Anterior cingulate cortex (tissue), 58 donors: ENCODE measurements at regions not wholly inside any gene's neighbourhood (a gene's known extent, or its start where the extent isn't known, plus 50 kb on each side); places are given as distances from the start of the nearest gene placed in this dataset.

Experiments
- DNase-seq, 58 donors: peaks; one replicate each; lab custom pipeline; 2025; lab: John Stamatoyannopoulos, UW

DNA sequence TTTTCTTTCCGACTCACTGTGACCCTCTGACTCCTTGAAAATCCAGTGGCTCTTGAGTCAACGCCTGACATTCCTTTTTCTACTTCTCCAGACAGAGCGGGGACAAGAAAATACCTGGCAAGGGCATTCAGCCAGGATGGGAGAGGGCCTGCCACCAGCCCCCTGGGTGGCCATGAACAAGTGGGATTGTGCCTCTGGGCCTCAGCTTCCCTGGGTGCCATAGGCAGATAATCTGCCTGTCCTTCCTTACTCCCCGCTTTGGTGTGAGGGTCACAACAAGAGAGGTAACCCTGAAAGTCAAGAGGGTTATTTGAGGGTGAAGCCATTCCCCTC, 613.9 kb upstream of the CADM1 start:
- DNase-seq, result no peak

DNA sequence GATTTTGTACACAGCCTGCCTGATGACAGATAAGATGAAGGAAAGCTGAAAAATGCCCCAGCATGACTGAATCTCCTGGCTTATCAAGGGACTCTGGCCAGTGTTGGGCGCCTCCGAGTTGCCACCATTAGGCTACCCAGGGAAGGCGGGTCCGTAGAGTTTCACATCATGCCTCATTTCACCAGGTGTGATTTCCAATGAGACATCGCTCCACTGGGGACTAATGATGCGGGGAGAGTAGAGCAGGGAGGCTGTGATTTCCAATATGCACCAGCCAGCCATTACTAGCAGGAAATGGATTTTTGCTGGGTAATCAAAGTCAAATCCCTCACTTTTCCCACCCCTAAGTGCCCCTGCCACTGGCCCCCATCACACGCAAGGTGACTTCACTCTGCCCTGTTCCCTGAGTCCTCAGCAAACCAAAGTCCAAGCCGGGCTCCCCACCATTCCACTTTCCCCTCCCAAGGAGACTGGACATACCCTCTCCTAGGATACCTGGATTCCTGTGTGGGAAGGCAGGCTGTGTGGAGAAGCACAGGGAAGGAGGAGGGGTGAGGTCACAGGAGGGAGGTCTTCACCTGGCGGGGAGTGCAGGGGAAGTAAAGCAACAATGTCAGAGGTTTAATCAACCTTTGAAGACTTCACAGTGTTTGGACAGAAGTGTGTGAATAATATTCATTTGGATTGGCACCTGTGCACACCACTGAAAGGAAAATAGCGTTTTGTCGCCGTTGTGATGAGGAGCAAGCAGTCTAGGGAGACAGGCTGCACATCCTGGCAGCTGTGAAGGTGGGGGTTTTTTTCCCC, 613.3 kb upstream of the CADM1 start:
- no peak for DNase-seq

DNA sequence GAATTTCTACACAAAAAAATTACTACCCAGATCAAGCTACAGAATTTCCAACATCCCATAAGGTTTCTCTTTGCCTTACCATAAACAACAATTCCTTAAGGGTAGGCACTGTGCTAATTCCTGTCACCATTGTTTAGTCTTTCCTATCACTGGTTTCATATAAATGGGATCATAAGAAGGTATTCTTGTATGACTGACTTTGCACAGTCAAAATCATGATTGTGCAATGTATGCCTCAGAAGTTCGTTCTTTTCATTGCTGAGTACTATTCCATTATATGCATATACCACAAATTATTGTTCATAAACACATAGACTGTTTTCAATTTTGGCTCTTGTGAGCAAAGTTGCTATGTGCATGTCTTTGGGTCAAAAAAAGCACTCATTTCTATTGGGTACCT, 611.6 kb upstream of the CADM1 start:
- no peak for DNase-seq

DNA sequence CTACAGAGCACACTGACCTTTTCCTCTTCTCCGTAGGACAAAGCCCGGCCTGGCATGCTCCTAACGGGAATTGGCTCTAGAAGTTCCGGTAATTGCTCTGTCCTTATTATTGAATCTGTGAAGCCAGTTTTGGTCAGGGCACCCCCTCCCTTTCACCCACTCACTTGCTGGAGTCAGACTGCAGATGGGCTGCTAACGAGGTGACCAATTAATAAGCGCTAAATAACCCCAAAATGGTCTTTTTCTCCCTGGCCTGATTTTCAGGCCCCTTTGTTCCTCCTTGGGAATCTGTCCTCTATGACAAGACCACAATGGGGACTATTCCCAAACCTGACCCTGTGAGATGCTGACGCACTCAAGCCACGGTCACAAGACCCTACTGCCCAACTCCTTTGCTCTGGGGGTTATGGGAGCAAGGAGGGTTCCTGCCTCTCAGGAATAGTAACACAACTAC, 610.0 kb upstream of the CADM1 start:
- DNase-seq, result peak in 48 of 58 donors; percentile 11 to 96 (median 64)

DNA sequence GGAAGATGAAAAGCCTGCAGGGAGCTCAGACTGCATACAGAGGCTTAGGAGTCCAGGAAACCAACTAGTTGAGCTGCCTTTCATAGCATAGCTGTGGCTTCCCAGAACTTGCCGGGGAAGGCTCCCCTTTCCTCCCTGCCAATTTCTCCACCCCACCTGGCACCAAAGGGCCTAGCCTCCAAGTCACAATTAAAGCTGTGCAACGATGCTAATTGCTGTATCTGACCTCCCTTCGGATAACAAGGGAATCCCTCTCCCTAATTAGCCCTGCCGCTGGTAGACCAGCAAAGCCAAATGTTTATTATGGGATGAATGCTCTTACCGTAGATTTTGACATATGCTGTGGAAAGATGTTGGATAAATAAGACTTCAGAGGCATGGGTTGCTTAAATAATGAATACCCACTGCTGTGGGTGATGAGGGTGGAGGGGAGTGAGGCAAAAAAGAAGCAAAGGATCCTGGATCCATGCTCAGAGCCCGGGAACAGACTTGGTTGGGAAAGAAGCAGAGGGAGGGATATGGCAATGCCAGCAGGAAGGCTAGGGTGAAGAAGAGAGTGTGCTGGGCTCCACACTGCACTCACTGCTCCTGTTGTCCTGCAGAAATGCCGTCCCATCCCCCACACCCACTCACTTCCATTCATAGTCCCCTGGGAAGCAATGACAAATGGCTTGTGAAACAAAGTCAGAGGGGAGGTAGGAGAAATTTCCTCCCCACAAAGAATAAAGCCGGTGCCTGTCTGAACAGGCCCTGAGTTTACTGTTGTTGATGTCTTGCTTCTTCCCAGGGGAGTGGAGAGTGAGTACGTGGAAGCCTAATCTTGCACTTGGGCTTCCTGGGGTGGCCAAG, 608.1 kb upstream of the CADM1 start:
- peak in 45 of 58 donors; percentile 5 to 85 (median 37) for DNase-seq

DNA sequence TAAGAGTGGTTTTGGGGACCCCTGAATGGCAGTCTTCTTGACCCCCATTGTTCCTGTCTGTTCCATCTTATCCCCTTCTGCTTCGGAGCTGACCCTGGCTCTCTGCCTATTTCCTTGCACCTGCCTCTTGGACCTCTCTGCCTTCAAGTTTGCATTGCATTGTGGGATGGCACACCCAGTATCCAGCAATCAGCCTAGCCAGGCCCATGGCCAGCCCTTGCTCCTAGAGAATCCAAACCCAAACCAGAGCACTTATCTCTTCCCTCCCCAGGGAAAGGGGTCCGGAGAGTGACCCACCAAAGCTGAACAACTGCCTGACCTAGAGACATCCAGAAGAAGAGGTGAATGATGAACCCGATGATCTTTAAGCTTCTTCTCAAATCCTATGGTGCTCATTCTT, 607.3 kb upstream of the CADM1 start:
- DNase-seq, result no peak

DNA sequence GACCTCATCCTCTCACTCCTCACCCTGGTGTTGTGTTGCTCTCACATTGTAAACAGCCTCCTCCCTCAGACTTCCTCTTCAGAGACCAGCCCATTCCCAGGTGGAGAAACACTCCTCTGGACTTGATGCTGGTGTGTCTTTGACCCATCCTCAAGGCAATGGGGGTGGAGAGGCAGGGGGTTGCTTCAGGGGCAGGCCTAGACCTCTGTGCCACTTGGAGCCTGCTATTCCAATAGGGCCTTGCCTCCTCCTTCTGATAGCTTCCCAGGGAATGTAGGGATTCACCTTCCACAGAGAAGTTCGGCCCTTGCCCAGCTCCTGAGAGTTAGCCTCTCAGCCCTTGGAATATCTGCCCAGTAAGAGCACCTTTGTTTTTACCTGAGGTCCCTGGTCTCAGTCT, 606.6 kb upstream of the CADM1 start:
- DNase-seq, result no peak

DNA sequence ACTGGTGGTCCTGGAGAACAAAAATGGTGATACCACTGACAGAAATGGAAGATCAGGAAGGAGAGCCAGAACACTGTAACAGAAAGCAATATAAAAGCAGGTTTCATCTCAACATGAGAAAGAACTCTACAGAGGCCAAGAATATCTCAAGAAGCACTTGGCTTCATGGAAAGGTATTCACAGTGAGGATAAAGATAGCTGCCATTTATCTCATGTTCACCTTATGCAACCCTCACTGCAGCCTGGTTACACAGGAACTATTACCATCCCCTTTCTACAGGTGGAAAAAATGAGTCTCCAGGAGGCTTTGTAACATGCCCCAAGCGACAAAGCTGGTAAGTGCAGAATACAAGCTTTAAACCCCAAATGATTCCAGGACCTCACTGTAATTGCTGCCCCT, 606.1 kb upstream of the CADM1 start:
- DNase-seq, result no peak

DNA sequence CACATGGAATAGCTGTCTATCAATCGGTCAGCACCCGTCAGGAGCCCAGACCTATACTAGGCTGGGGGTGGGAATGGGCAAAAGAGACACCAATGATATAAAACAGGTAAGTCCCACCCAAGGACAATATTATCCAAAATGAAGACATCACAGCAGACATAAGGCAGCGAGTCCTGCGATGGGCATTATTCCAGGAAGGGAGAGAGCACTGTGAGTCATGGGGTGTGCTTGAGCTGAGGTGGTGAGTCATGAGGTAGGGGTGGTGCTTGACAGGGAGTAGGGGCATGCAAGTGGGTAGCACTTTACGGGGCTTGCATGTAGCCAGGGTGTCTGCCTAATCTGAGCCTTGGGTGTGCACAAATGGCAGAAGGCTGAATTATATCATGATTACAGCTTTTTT, 605.0 kb upstream of the CADM1 start:
- DNase-seq, result peak in 1 of 58 donors; percentile 31

DNA sequence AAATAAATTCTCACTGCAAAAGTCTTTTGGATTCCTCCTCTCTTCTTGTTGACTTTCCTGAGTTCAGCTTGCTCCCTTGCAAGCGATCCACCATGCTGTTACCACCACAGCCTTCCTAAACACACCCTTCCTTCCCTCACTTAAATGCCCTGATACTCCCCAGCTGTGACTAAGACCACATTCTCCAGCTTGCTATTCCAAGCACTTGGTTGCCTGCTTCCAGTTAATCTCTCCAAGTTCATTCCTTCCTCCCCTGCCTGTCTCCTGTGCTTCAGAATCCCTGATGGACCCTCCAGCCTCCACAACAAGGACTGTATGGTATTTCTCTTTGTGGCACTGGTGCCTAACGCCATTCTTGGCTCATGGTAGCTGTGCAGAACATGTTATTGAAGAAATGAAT, 603.9 kb upstream of the CADM1 start:
- no peak for DNase-seq

DNA sequence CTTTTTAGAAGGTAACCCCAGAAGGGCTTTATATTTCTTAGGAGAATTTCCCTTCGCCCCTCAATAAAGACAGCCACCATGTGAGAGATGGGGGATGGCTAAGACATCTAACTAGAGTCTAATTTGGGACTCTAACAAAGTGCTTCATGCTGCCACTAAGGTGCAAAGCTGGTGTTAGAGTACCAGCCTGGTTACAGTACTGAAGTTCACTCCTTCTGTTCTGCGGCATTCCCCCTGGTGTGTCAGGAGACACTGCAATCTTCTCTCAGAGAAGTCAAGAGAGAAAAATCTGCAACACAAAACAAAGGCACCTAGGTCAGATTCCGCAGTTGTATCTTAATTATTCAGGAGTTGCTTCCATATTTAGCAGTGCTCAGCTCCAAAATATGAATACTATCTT, 603.0 kb upstream of the CADM1 start:
- no peak for DNase-seq

DNA sequence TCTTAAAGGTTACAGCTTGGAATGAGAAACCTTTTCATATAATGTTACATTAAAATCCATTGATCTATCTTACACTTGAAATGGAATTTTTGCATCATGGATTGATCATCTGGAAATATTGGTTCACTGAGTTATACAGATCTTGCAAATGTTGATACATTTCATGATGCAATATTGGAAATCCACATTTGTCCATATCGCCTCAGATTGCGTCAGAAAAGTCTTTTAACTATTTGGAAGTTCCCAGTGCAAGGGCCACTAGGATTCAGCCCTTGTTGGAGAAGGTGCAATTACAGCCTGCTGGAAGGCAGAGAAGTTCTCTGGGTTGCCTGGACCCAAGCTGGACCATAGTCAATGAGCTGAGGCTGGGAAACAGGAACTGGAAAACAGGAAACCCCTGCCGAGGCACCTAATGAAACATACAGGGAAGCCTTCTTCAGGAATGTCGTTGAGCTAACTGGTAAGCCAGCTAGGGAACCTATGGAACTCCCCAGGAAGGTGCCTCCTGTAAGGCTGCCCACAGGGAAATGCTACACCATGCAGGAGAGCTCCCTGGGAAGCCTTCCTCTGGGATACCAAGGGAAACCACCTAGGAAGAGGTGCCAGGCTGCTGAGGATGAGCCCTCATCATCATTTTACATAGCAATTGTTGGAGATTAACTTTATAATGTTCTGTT, 600.4 kb upstream of the CADM1 start:
- no peak for DNase-seq

DNA sequence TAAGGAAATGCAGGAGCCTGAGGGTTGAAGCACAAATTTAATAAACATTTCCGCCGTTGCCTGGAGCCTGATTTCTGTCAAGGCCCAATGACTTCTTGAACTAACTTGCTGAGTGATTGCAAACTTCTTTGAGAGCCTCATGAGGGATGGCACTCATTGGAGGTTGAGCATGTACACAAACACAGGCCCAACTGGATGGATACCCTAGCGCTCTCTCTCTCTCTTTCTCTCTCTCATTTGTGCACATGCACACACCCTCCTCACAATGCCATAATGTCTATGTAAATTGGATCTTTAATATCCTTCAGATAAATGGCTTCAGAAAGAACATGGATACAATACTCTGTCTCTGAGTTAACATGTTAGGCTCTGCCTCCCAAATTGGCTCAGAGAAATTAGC, 597.7 kb upstream of the CADM1 start:
- no peak for DNase-seq

DNA sequence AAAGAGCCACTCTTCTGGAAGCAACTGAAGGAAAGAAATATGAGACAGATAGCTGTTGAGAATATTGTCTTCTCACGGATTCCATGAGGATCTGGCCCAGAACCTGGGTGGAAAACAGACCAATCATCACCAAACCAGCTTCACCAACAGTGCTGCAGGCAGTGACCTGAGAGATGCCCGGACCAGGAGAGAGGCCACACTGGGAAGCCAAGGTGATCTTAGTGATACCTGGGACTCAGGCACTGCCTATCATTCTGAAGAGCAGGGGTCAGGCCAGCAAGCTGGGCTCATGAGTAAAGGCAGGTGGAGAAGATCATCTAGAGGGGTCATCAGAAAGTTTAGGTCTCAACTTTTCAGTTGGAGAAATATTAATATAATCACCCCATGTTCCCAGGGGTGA, 595.8 kb upstream of the CADM1 start:
- no peak for DNase-seq

DNA sequence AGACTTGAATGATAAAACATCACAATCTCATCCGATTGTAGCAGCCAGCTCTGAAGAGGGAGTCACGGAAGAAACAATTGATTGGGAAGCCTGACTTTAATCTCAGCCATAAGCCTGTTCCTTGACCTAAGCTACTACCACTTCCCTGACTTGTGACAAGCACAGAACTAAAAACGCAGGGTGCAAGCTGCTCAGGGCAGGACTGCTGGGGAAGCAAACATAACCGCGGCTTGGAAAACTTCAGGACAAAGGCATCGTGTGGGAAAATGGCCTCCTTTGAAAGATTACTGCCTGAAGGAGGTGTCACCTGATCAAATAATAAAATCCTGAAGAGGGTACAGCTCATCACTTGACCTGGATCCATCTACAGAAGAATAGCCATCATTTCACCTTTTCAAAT, 595.3 kb upstream of the CADM1 start:
- no peak for DNase-seq

DNA sequence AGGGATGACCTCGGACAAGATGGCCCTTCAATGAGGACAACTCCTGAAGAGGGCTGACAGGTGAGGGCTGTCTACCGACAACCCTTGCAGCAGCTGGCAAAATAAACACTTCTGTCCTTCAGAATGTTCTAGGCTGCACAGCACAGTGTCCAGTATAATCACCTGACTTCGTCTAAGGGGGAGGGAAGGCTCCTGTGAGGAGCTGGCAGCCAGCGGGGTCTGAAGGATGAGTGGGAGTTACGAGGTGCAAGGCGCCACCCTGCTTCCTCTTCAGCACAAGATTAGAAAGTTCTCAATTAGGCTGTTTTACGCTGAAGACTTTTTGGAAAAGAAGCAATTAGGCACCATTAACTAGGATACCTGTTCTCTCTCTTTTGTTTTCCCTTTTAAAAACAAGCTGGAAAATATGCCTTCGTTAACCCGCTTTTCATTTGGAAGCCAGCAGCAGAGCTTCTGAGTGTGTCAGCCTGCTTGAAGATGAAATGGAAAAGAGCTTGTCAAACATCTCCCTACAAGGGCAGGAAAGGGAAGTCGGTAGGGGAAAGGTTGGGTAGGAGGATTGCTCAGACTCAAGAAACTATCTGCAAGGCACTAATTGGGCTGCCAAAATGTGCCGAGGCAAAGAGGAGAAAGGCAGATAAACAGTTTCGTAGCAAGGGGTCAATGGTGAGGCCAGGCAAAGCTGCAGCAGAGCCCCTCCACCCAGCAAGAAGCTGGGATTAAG, 592.2 kb upstream of the CADM1 start:
- no peak for DNase-seq

DNA sequence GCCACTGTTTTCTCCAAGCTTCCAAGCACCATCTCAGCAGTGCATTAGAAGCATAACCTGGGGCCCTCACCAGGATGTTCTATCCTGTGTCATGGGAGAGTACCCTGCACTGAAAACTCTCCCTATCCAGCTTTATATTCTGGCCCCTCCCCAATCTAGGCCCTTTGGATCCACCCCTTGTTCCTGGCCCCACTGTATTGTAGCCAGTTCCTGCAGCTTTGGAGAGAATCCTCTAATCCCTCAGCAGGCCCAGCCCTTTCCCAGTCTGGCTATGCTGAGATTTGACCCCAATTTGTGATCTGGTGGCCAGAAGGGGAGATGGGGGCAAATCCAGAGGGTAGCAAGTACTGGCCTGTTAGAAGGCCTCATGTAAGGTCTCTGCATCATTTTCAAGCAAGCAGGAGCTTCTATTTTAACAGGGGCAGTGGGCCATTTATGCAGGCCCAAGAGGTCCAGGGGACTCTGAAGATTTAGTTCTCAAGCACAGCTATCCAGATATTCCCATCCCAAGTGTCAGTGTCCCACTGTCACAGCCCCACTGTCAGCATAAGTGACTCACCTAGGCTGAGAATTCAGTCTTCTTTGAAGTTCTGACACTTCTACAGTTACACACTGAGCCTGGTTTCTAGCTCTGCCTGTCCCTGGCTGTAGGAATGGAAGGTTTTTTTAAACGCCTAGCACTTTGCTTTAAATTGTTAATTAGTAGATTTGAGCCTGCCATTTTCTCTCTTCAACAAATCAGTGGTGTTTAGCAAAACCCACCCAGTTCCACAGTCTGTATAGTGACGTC, 589.5 kb upstream of the CADM1 start:
- DNase-seq, result no peak

DNA sequence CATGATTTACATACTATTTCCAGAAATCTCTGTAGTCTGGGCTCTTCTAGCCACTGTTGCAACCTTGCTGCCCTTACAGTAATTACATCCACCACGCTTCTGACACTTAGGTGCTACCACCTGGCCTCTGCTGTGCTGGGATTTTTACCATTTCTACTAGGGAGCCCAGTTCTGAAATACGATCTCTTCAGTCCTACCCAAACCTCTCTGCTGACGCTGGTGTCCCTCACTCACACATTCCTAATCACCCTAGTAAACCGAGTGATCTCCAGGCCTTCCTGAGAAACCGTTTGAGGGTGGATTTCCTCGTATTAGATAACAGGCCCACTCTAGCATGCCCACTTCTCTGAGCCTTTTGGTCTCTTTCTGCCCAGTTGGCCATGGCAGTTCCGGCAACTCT, 588.9 kb upstream of the CADM1 start:
- DNase-seq, result no peak

DNA sequence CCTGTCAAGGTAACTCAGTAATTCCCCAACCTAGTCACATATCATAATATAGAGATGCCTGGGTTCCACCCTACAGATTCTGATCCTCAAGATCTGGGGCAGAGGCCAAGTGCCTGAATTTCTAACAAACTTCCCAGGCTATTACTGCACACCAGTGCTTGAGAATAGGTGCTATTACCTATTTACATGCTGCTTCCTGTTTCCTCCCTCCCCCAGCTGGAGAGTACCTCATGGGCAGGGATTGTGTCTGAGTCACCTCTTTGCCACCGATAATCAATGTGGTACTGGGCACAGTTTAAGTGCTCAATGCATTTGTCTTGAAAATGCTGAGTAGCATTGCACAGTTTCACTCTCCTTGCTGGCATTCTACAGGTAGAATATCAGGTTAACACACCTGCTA, 582.2 kb upstream of the CADM1 start:
- no peak for DNase-seq
